Sigmoid colon (tissue), 4 donors: ENCODE measurements at regions not wholly inside any gene's neighbourhood (a gene's known extent, or its start where the extent isn't known, plus 50 kb on each side); places are given as distances from the start of the nearest gene placed in this dataset.

Experiments used
- EP300 ChIP-seq, 4 donors: sonication (generic); formaldehyde crosslinking; IDR thresholded peaks; one replicate each; pipeline ENCODE4 v1.6.1; 2017; ENCODE audit warnings: antibody characterized with exemption in 4 of 4
- POLR2AphosphoS5 ChIP-seq, 4 donors: sonication (generic); formaldehyde crosslinking; IDR thresholded peaks; one replicate each; pipeline ENCODE4 v1.6.1; 2017; ENCODE audit warnings: antibody characterized with exemption in 4 of 4
- TF ChIP-seq, protein P1 (sequence below), 4 experiments: fragments of 450-650 bp in 3 of 4; fragments of 200-600 bp in 1 of 4; IDR thresholded peaks; one replicate each; pipeline ENCODE4 v1.5.1; 2016 to 2019; ENCODE audit warnings: antibody characterized with exemption in 4 of 4, mild to moderate bottlenecking in 3 of 4, moderate library complexity in 2 of 4

- TF ChIP-seq, protein P1, sequence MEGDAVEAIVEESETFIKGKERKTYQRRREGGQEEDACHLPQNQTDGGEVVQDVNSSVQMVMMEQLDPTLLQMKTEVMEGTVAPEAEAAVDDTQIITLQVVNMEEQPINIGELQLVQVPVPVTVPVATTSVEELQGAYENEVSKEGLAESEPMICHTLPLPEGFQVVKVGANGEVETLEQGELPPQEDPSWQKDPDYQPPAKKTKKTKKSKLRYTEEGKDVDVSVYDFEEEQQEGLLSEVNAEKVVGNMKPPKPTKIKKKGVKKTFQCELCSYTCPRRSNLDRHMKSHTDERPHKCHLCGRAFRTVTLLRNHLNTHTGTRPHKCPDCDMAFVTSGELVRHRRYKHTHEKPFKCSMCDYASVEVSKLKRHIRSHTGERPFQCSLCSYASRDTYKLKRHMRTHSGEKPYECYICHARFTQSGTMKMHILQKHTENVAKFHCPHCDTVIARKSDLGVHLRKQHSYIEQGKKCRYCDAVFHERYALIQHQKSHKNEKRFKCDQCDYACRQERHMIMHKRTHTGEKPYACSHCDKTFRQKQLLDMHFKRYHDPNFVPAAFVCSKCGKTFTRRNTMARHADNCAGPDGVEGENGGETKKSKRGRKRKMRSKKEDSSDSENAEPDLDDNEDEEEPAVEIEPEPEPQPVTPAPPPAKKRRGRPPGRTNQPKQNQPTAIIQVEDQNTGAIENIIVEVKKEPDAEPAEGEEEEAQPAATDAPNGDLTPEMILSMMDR (IDR thresholded peaks at IDR 0.05) = no peak
- TF ChIP-seq POLR2AphosphoS5 (IDR thresholded peaks at IDR 0.05) = no peak
- TF ChIP-seq EP300 (IDR thresholded peaks at IDR 0.05) = no peak
These were observed 243.4 kb downstream of the PTTG2 start for GRCh38 chr4:38203609-38204008.
